ENCODE measurements at regions not wholly inside any gene's neighbourhood (a gene's known extent, or its start where the extent isn't known, plus 50 kb on each side); places are given as distances from the start of the nearest gene placed in this dataset.

DNA sequence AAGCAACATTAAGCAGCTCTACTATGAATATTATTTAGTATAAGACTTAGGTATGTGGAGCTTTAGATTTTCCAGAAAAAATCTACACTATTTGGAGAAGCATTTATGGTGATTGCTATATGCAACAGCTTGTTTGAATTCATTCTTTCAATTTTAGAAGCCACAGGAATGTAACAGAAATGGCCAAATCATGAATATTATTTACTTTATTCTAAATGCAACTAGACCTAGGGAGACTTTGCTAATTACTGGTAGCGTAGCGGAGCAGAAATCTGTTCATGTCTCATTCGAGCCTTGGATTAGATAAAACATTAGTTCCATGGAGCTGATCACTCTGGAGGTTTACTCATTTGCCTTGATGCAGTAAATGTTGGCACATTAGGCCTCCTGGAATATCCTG, 290.2 kb downstream of the ZNF608 start:
- no peak for DNase-seq

DNA sequence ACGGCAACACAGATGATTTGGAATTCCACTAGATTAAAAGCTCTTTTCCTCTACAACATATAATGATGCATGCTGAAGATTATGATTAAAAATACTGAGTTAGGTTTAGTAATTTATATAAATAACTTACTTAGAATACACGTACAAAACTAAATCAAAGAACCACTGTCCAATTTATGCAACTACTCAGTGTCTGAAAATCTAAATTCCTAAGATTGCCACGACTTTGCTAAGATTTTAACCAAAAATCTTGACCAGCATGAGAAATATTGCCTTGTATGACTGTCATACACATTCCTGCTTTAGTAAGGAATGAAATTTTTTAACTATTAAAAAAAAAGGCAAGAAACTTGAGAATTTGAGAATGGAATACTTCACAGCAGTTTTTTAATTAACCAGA, 292.4 kb downstream of the ZNF608 start:
- no peak for DNase-seq

DNA sequence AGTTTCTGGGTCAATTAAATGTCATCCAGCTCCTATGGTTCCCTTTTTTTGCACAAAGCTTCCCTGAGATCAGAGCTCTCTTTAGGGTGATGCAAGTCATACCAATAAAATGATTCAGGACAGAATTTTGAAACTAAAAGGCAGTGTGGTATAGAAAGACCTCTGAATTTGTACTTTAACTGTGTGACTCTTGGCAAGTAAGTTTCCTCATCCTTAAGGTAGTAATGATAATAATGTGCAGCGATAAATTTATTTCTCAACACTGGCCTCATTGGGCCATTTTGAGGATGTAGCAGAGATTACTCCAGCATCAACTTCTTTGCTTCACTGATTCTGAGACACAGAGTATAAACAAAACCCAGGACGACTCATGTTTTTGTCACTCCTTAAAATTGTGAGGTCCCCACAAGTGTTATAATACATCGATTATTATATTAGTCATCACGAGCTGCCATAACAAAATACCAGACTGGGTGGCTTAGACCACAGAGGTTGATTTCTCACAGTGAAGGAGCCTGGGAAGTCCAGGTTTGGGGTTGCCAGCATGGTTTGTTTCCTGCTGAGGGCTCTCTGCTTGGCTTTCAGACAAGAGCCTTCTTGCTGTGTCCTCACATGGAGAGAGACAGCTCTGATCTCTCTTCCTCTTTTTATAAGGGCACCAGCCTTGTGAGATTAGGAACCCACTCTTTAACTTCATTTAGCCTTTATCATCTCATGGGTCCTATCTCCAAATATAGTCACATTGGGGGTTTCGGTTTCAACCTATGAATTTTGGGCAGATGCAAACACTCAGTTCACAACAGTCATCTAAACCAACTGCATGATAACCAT, 293.0 kb downstream of the ZNF608 start:
- no peak for DNase-seq

DNA sequence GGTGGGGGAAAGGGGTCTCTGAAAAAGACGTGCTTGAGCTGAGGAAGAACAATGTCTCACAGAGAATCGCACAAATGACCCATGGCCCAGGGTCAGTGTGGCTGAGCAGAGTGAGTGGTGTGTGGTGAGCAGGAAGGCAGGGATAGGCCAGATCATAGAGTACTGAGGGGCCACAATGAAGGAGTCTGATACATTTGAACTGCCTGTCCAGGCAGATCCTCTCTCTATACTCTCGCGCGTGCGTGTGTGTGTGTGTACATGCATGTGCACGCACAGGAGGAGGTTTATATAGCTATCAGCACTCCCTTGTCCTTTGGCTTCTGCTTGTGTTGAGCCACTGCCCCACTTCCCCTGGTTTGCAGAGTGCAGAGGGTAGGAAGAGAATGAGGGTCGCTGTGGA, 294.0 kb downstream of the ZNF608 start:
- DNase-seq: no peak

DNA sequence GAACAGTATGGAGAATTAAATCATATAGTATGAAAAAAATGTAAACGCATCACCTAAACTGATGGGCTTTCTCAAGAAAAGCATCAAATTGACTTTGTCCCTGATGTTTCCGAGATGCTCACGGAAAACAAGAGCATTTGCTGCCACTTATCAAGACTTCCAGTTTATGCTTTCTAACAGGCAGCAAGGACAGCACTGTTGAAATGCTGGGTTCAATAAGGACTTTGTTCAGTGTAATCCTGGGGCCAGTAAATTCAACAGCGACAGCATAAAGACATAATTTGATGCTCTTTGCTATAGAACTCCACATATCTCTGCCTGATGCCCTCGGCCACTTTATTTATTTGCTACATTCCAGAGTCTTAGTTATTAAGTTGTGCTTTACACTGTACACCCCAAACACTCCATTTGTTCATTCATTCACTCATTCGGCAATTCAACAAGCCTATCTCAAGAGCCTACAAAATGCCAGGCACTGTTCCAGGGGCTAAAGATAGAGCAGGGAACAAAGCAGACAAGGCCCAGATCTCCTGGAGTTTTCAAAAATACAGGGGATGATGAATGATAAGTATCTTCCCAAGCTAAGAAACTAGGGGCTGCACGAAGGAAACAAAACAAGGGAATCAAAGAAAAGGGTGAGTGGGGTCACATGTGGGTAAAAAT, 294.6 kb downstream of the ZNF608 start:
- no peak for DNase-seq

DNA sequence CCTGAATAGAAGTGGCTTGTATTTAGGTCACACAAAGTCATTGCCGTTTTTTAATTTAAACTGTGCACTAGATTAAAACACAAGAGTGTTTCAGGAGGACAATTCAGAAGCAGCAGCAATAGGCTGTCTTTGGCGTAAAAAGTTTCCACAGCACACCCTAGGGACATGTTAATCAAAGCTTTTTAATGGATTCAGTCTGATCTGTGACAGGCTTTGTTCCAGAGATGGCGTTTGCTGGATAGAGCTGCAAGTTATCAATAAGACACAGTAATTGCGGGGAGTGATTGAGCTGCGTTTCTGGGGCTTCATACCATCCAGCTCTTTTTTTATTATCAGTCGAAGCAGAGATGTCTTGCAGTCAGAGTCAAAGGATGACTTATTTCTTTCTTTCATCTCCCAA, 300.3 kb downstream of the ZNF608 start:
- no peak for DNase-seq

DNA sequence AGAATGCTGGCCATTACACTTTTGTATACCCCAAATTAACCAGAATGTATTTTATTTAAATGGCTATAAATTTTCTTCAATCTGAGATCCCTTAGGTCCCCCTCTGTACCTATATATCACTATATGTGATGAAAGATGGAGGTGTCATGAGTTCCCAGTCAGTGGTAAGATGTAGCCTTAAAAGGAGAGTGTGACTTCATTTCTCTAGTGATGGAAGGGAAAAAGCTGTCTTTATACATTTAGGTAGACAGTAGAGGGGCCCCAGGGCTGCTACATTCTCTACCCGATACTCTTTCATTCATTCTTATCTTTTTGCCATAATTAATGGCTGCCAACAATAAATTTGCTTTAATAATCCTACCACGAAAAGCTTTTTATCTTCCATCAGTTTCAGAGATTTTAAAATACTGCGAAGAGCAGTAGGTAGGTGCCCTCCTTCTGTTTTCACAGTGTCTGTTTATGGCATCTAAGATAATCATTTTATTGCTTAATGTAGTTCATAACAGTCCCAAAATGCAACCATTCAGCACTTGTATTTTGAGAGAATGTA, 301.3 kb downstream of the ZNF608 start:
- no peak for DNase-seq

DNA sequence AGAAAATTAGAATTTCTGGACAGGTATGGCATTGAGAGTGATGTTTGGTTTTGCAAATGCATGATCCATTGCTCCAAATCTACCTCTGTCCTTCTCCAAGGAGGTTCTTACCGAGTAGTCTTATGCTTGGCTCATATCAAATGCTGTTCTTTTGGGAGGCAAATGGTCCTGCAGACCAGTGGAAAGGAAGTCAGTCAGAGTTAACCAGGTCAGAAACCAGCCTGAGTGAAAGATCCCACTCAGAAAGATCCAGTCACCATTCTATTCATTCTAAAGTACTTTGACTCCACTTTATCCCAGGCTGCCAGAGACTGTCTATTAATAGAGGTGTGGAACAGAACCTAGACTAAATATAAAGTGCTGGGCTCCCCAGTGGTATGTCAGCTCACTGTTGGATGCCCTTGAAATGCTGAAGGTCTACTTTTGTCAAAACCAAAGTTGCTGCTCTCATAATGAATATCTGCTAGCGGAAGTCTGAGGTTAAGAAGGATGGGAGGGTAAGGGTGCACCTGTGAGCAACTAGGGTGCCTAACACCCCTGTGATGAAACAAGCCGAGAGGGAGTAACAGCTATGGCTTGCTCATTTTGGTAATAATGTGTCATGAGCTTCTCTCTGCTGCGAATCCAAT, 302.2 kb downstream of the ZNF608 start:
- no peak for DNase-seq

DNA sequence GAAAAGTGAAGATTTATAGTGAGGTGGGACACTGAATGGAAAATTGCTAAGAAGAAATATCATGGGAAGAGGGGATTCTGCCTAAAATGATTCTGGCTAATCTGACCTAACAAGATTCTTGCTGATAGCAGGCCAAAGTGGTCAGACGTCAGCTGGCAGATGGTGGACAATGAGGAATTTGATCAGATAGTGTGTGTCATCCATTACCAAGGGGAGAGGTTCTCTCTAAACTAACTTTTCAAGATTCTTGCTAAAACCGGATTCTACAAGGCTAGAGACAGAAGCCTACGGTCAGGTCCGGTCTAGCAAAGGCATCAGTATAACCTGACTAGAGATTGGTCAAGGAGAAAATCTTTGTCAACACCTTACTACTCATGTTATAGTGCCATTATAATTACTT, 306.0 kb downstream of the ZNF608 start:
- no peak for DNase-seq

DNA sequence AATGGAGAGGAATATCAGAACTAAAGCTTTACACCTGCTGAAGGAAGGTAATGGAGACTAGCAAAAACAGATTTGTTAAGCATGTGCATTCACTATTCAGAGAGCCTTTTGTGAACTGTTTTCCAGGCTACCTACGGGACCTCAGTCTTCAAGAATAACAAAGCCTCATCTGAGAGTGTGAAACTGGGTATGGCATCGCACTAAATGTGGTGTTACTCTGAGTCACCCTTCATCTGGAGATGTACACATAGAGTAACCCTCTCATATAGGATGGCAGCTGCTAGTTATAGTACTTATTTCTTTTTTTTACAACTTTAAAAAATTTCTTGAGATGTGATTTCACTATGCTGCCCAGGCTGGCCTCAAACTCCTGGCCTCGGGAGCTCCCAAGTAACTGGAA, 306.8 kb downstream of the ZNF608 start:
- no peak for DNase-seq

DNA sequence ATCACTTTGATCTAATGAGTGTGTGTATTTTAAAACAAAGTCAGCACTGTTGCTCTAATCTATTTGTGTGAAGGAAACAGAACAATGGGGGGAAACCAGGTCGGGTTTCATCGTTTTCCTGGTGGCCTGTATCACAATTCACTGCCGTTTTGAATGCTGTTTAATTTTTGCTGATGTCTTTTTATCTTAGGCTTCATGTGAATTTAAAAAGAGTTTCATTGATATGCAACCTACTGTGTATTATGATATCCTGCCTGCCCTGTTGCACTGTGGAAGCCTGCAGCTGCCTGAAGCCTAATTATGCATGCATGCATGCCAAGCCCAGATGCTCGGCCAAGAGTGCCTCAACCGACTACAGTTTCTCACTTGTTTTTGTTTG, 307.5 kb downstream of the ZNF608 start:
- no peak for DNase-seq

DNA sequence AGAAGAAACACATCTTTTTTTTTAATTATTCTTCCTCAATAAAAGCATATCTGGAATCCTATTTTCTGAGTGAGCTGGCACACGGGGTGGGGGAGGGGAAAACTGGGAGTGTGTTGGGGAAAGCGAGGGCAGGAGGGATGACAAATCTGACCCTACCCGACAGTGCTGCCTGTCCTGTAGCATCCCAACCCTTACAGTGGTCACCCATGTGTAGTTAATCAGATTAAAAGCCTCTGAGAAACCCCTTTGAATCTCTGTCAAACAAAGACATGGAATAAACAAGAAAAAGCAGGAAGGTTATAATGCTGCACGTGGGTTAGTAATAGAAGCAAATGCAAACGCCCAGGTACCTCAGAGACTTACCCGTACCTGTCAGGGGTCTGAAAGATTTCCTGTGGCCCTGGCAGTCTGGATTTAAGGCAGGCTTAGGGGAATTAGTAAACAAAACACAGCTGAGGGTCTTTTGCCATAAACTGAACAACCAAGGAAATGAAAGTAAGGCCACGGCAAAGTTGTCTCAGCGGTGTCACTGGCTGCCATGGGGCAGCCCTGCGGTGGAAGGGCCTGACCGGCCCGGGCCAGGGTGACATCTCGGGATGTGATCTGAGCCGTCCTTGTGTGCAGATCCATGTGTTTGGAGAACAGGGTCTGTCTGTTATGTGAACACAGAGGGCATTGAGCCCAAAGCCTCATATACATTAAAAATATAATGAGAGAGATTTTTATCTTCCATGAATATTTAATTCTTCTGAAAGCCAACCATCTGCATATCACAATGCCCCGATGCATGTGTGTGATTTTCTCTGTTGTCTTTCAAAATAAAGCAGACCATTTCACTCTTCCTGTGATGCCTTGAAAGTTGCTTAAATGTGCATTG, 308.2 kb downstream of the ZNF608 start:
- no peak for DNase-seq

DNA sequence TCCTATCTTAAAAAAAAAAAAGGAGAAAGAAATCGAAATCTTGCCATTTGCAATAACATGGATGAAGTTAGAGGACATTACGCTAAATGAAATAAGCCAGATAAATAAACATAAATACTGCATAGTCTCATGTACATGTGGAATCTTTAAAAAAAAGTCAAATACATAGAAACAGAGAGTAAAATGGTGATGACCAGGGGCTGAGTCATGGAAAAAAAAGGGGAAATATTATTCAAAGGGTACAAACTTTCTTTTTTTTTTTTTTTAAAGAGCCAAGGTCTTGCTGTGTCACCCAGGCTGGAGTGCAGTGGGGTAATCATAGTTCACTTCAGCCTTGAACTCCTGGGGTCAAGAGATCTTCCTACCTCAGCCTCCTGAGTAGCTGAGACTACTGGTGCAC, 310.1 kb downstream of the ZNF608 start:
- no peak for DNase-seq

DNA sequence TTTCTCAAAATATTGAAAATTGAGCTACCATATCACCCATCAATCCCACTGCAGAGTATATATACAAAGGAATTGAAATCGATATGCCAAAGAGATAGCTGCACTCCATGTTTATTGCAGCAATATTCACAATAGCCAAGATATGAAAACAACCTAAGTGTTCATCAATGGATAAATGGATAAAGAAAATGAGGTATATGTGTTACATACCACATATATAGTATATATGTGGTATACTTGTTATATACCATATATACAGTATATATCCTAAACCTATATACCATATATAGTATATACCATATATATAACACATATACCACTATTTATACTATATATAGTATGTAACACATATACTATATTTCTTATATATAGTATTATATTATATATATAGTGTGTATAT, 313.3 kb downstream of the ZNF608 start:
- no peak for DNase-seq

DNA sequence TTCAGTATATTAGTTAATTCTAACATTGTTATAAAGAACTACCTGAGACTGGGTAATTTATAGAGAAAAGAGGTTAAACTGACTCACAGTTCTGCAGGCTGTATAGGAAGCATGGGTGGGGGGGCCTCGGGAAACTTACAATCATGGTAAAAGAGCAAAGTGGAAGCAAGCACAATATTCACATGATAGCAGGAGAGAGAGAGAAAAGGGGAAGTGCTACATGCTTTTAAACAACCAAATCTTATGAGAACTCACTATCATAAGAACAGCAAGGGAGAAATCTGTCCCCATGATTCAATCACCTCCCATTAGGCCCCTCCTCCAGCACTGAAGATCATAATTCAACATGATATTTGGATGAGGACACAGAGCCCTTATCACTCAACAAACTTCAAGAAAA, 324.9 kb downstream of the ZNF608 start:
- no peak for DNase-seq

DNA sequence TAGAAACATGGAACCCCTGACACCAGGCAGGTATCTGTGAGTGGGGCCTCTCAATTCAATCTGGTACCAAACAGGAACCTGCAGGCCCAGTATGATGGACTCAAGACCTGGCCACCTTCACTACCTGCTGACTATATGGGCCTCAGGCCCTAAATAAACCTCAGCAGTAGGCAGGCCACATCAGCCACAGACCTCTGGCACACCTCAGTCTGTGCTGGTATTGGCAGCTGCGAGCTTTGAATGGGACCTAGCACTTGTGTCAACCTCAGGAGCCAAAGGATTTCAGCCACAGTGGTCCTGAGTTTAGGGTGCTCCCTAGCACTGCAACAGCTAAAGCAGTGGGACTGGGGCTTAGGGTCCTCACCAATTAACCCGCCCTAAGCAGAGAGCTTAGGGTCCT, 325.5 kb downstream of the ZNF608 start:
- no peak for DNase-seq

DNA sequence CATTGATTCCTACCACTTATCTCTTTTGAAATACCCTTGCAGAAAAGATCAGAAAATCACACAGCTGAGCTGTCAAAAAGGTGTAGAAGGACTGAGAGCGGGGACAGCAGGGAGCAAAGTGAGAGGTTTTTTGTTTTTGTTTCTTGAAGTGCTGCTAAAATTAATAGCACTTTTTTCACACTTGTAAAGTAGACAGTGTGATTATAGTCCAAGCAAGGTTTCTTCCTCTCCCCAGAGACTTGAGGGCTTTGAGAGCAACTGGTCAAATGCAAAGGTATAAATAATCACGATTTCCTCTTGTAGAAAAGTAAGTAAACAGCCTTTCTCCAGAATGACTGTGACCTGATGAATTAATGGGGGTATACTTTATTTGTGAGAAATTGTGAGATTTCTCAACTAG, 326.9 kb downstream of the ZNF608 start:
- no peak for DNase-seq

DNA sequence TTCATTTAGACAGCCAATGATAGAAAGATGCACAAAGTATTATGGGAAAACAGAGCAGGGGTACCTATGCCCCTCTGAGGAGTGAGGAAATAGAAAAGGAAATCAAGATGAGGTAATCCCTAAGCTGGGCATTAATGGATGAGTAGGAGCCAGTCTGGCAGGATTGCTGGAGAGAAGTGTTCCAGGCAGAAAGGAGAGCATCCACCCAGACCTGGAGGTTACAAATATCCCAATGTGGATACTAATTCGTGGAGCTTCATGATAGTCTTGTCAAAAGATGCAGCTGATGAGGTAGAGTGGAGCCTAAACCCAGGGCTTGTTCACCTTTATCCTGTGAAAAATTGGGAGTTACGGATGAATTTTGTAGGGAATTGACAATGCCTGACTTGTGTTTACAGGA, 328.0 kb downstream of the ZNF608 start:
- no peak for DNase-seq

DNA sequence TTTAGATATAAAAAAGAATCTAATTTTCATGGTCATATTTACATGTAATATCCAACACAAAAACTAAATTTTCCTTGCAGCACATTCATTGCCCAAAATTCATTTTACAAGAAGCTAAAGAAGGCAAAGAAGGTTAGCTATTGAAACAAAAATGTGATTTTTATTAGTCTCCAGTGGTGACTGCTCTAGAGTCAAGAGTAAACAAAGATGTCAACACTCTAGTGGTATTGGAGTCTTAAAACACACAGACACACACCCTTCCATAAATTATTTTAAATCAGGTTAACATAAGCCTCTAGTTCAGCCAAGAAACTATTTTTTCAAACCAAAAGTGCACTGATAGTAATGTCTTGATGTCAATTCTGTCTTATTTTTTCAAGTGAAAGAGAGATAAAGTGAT, 329.2 kb downstream of the ZNF608 start:
- no peak for DNase-seq

DNA sequence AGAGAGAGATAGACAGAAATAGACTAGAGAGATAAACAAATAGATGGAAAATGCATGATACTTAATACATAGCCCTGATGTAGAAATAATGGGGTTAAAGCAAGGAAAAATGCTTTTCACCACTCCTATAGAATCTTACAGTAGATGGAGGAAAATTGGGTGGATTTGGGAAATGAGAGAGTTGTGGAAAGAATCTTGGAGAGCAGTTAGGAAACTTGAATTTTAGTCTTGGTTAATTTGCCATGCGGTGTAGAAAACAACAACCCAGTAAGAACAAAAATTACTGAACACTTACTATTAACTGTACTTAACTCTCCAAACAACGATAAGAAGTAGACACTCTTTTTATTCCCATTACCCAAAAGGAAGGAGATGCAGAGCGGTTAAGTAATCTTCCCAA, 329.8 kb downstream of the ZNF608 start:
- no peak for DNase-seq

DNA sequence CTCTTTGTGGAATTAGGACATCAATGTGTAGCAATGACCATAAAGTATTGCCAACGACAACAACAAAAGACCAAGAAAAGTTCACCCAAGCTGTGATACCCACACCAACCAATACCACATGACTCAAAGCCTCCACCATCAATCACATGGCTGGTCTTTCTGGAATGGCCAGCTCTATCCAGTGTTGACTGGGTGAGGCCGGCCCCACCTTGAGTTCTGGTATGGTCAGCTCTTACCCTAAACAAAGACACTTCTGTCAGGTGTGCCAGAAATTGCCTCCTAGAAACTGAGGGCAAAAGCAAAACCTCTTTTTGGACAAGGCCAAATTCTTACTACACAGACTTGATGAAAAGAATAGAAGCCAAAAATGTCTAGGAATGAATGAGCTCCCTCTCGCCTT, 331.5 kb downstream of the ZNF608 start:
- DNase-seq: no peak

DNA sequence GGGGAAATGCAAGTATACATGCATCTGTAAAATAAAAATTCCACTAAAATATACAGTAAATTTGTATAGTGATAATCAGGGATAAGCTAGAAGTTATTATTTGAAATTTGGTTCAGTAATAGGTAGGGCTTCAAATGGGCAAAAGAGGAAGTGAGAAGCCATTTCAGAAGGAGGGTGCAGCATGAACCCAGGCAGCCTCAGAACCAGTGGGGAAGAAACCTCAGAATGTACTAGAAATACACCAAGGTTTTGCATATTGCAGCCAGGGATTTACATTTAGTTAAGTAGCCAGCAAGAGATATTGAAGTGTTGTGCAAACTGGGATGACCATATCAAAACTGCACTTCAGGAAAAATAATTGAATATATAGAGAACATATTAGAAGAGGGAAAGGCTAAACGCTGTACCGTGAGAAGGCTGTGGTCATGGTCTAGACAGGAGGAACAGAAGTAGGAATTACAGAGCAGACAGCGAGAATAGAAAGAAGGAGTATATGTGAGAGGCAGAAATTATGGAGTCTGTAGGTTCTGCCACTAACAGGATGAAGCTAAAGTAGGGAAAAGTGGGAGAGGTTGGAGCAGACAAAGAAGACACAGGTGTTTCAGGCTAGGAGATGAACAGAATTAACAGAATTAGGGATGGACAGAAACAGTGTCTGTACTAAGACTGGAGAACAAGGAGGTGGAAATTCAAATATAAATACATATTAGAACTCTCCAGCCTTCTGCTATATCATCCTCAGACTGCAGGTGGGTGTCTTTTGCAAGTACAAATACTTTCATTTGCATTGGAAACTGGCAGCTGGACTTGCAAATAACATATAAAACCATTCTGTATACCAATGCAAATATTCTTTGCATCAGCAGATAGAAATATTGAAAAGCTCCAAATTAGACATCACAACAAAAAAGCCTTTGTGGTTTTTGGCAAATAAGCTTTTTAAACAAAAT, 335.6 kb downstream of the ZNF608 start:
- no peak for DNase-seq

All from CD4-positive, alpha-beta T cell treated with Interferon gamma for 1 hour (primary cell).